ENCODE measurements at regions not wholly inside any gene's neighbourhood (a gene's known extent, or its start where the extent isn't known, plus 50 kb on each side); places are given as distances from the start of the nearest gene placed in this dataset.
"Not testable (repeated sequence)": the region's sequence is repeated elsewhere in the genome, so short reads cannot be mapped to it uniquely, and the experiment has no call there.

DNA sequence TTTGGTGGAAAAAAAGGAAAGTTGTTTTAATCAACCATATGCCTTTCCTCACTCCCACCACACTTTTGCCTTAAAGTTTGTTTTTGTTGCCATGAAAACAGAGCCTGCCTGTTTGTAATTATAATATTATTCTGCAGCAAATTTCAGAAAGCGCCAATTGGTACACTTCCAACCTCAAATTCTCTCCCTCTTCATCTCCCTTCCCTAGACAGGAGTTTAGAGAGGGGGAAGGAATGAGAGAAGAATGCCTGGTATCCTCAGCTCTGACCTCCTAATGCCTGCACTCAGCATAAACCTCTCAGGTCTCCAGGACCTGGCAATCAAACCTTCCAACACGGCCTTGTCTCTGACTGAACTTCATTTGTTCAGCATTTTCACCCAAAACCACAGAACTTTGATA is 138.4 kb upstream of the HCCS start:
- no peak for DNase-seq

DNA sequence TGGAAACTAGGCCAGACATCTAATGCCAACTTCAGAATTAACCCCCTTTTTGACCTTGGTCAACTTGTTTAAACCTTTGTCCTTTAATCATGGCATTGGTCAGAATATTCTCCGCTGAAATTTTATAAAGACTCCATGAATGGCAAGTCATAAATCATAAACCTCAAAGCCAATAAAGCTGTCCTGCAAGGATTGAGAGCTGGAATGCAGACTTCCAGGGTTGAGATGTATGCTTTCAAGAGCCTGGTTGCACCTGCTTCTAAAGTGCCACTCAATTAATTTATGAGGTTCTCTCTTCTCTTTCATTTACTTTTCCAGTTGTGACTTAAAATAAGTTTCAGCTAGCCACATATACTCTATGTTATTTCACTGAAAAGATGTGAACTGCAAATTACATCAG is 136.2 kb upstream of the HCCS start:
- no peak for DNase-seq

DNA sequence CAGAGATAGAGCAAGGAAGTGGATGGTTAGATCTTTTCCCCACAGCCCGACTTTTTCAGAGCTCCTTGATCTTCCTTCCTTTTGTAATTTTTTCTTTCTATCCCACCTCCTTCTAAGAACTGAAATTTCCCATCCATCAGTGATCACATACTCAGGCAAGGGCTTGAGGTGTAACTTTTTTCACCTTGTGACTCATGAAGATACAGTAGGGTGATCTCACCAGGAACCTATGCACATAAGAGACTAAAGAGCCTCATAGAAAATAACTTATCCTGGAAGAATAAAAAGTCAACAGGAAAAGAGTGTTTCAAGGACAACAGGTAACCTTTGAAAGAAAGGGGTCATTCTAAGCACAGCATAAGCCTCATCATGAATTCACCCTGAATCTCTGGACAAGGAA is 131.2 kb upstream of the HCCS start:
- DNase-seq = no peak

DNA sequence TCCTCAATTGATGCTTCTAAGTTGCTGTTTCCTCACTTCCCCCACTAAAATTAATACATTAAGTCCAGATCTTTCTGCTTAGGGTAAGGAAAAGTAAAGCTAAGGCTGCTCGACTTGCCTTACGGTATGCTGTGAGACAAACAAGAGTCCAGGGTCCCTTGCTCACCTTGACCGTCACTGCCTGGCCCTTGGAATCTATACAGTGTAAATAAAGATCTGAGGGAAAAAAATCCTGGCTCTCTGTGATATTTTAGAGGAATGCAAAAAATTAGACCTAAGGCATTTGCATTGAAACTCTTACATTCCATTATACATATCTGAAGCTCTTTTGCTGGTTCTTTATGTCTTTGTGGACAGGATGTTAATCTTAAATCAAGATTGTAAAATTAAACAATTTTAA is 129.6 kb upstream of the HCCS start:
- DNase-seq = no peak

DNA sequence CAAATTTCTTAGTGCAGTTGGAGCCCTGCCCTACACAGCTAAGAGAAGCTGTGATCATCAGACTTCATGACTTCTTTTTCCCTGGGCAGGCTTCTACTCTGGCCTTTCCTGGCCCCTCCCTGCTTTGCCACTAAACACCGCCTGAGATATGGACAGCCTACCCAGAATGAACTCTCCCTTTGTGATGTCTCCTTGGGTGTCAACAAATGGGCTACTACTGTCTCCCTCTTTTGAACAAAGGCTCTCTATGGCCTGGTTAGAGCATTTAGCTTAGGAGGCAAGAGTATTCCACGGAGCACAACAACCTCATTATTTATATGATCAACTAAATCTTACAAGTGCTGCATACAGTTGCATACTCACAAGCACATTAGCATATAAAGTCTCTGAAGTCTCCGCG is 127.6 kb upstream of the HCCS start:
- DNase-seq = no peak

GRCh38 chrX:10984213-10984612 is 126.9 kb upstream of the HCCS start:
- DNase-seq = no peak

DNA sequence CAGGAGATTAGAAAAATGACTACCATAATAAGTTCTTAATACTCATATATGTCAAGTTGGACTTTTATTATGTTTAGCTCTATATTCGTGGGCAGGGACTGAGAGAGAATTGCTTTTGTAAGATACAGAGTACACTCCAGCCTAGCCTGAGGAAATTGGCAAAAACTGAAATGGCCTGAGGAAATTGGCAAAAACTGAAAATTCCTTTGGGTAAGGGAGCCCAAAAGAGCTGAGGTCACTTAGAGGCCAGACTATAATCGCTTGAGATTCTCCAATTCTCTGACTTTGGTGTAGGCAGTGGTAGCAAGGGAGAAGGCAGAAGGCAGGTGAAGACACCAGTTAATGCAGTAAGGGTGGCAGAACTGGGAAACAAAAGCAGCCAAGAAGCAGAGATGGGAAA is 124.5 kb upstream of the HCCS start:
- no peak for DNase-seq

GRCh38 chrX:10988653-10989052 is 122.5 kb upstream of the HCCS start:
- no peak for DNase-seq

GRCh38 chrX:10989386-10989785 is 121.7 kb upstream of the HCCS start:
- DNase-seq = no peak

DNA sequence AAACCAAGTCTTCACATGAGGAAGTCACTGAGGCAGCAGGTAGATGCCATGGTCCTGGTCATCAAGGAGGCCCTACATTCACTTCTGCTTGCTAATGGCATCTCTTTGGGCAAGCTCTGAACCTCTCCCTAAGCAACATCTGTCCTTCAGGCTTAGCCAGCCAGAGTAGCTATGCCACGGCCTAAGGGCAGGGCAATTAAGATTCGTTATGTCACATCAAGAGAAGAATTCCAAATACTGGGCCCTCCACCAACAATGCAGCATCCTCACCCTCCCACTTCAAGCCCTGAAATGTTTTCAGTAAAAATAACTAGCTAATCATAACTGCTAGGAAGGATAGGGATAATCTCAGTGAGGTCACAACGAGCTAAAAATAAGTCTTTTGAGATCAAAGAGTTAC is 120.7 kb upstream of the HCCS start:
- no peak for DNase-seq

GRCh38 chrX:10990976-10991375 is 120.2 kb upstream of the HCCS start:
- no peak for DNase-seq

DNA sequence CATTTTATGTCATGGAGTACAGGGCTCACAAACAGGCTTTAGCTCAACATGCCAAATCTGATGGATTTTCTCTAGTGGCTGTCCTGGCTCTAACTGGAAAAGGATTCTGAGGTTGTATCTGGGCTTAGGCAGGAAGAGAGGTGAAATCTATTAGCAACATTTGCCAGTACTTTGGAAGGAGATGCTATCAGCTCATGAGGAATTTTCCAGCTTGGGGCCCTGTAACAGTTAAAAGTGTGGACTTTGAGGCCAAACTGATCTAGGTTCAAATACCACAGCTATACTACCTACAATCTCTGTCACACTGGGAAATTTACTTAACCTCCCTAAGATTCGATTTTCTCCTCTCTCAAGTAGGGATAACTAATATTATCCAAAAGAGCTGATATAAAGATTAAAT is 119.0 kb upstream of the HCCS start:
- no peak for DNase-seq

DNA sequence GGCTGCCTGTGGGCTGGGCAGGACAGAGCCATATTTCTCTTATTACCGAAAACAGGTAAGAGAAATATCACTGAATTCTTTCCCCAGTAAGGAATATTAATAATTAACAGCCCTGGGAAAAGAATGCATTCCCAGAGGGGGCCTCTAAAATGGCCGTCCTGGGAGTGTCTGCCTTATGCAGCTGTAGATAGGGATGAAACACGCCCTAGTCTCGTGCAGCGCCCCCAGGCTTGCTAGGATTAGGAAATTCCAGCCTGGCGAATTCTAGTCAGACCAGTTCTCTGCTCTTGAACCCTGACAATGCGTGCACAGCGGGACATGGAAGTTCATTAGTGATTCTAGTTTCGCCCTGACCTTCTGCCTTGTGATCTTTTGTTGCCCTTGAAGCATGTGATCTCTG is 104.1 kb upstream of the HCCS start:
- not testable (repeated sequence) for DNase-seq

DNA sequence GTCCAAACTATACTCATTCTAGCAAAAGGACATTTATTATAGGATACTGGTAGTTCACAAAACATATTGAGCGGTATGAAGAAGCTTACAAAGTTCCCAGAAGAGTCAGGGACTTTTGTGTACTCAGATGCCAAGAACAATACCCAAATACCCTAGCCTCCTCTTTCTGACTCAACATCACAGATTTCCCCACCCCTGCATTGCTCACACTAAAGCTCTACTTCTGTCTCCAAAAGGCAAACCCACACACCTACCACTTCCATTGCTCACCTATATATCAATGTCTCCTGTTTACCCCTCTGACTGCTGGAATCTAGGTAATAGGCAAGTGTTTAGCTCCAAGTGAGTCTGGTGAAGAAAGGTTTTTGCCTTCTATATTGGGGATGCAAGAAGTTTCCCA is 100.7 kb upstream of the HCCS start:
- no peak for DNase-seq

DNA sequence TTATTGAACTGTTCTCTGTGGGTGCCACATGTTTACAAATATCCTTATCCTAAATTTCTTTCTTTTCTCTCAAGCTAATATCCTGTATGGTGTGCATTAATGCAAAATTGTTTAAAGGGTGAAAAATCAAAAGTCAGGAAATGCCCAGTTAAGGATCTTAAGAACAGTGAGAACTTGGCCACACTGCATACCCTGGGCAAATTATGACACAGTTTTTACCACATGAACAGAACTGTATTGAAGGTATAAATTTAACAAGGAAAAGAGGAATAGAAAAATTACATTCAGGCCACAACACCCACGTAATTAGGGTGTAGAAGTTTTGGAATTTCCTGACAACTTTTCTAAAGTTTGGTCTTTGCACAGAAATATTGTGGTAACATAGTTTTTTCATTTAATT is 94.4 kb upstream of the HCCS start:
- no peak for DNase-seq

GRCh38 chrX:11022588-11022987 is 88.5 kb upstream of the HCCS start:
- not testable (repeated sequence) for DNase-seq

DNA sequence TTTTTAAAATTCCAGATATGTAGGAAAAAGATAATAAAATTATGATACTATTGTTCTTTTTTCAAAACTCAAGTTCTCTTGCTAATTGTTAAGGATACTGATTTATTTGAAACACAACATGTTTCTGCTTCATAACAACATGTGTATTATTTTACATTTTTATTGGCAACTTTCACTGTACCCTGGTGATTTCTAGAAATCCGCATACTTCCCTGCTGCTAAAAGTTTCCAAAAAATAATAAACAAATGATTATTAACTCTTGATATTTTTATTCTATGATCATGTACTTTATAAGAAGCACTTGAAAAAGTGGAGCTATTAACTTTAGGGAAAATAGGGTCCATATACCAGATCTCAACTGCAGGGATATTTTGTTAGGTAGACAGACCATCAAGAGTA is 71.2 kb upstream of the HCCS start:
- no peak for DNase-seq

DNA sequence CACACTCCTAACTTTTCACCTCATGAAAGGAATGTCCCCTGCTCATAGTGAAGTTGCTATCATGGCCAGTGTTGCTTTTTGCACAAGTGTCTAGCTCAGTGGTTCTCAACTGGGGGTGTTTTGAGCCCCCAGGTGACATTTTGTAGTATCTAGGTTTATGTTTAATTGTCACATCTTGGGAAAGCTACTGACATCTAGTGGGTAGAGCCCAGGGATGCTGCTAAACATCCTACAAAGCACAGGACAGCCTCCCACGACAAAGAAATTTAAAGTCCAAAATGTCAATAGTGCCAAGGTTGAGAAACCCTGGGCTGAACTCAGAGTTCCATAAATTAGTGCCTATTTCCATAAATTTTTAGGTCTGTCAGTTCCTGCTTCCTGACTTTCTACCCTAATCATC is 70.7 kb upstream of the HCCS start:
- no peak for DNase-seq

DNA sequence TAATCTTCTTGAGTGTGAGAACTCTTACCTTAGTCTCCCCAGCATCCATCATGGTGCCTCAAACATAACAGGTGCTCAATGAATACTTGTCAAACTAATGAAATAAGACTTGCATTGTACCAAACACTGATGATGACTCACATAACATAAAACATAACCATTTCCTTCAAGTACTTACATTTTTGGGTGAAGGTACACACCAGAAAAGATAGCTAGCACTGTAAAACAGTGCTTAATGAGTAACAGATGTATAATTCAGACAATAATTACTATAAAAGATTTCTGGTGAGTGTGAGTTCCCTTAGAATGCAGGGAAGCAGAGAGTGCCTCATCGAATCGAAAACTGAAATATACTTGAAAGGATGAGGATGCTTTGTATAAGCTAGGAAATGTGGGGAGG is 70.1 kb upstream of the HCCS start:
- DNase-seq = no peak

DNA sequence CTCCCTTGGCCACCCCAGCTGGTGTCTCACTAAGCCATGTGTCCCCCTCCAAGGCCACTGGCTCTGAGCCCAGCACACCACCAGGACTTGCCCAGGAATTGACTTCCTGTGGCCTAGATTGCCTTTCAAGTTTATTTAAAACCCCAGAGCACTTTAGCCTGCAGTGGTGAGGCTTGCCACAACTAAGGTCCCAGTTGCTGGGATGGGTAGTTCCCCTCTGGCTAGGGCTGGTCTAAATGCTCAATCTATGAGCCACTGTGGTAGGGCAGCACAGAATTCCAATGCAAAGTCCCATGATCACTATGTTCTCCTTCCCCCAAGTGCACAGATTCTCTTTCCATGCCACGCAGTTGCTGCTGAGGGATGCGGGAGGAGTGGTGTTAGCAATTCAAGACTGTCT is 61.1 kb upstream of the HCCS start:
- no peak for DNase-seq

DNA sequence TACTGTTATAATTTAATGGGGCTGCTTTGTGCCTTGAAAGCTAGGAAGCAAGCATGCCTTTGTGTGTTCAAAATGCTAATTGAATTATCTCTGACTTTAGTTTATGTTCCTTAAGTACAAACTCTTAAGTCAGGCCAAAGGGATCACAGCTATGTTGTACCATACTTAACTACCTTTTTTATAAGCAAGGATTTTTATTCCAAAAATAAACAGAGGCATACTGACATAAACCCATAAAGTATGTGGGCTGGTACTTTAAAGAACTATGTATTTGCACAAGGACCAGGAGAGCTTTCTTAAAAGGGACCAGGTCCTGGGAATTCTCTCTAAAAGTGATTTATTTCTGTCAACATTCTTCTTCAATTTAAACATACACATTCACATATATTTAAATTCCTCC is 57.8 kb upstream of the HCCS start:
- no peak for DNase-seq

- DNase-seq = no peak
These were observed 54.6 kb upstream of the HCCS start for GRCh38 chrX:11056322-11057176.

DNA sequence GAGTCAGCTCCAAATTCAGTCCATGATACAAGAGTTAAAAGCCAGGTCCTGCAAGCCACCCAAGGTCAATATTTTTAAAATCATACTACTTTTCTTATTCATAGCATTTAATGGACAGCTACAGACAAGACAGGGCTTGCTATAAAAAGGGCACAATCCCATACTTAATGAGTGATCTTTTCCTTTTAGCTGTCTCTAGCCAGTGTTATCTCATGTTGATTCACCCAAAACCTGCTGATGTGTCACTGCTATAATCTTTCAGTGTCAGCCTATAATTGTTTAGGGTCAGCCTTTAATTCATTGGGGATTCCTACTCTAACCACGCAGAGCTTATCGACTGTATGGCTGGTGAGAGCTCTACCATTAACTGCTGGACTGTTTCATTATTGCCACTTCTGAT is 51.2 kb upstream of the HCCS start:
- no peak for DNase-seq

Data from hematopoietic multipotent progenitor cell treated with erythropoietin and hydrocortisone succinate and interleukin-3 and kit ligand, for 8 days (in vitro differentiated cells).